Thoracic aorta (tissue), 2 donors: ENCODE measurements at regions not wholly inside any gene's neighbourhood (a gene's known extent, or its start where the extent isn't known, plus 50 kb on each side); places are given as distances from the start of the nearest gene placed in this dataset.

ENCODE experiments used
- ATAC-seq: fragments of 150-250 bp; one replicate; pipeline ENCODE4 v1.8.0; 2017; ENCODE audit warnings: low read depth; ENCODE audit not compliant: insufficient number of reproducible peaks, low FRiP score
- DNase-seq: peaks from one replicate; pipeline ENCODE4 v3.0.0-alpha.2; 2020; ENCODE audit warnings: low spot score
- H3K27ac ChIP-seq, 2 donors: fragments of 200-600 bp; sonication (generic); 1 replicate in 1 of 2; 2 replicates in 1 of 2; pipeline ENCODE4 v1.5.1; 2016; ENCODE audit warnings: mild to moderate bottlenecking in 2 of 2, moderate library complexity in 2 of 2
- H3K27me3 ChIP-seq: fragments of 200-600 bp; sonication (generic); replicated peaks from 2 replicates; pipeline ENCODE4 v1.6.0; 2016; ENCODE audit warnings: mild to moderate bottlenecking; ENCODE audit not compliant: insufficient read depth
- H3K36me3 ChIP-seq: fragments of 200-600 bp; sonication (generic); one replicate; pipeline ENCODE4 v1.5.1; 2016
- H3K4me1 ChIP-seq, 2 donors: fragments of 200-600 bp; sonication (generic); 1 replicate in 1 of 2; 2 replicates in 1 of 2; pipeline versions ENCODE4 v1.5.1 to v1.6.0; 2016; ENCODE audit warnings: low read depth in 2 of 2, mild to moderate bottlenecking in 1 of 2; ENCODE audit not compliant: control insufficient read depth in 1 of 2
- H3K4me3 ChIP-seq: fragments of 200-600 bp; sonication (generic); 2 replicates; pipeline ENCODE4 v1.5.1; 2016; ENCODE audit warnings: mild to moderate bottlenecking
- H3K9me3 ChIP-seq: fragments of 200-600 bp; sonication (generic); 2 replicates; pipeline ENCODE4 v1.5.1; 2016
- TF ChIP-seq, protein P1 (sequence below): fragments of 200-600 bp; sonication (generic); IDR thresholded peaks from one replicate; pipeline ENCODE4 v1.5.1; 2019; ENCODE audit warnings: antibody characterized with exemption

DNA sequence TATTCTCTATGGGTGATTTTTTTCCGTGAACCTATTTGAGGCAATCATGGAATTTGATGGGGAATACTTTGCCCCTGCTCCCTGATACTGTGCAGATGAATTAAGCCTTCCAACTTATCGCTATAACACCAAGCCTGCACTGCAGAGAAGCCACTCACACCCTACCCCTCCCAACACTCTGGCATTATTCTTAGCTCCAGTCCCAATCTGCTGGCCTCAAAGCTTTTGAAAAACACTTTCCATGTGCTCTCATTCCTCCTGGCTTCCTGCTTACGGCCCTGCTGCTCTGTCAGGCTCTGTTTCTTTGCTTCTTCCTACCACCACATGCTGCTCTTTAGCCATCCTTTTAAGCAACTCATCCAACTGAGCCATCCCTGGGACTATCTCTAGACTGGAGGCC lies 327.8 kb upstream of the SLCO3A1 start:
- Histone ChIP-seq H3K4me1 (no peaks in the 10 kb centered on the region), H3K36me3 (no peaks in the 10 kb centered on the region), H3K27me3 (no peaks in the 10 kb centered on the region), H3K9me3 (no peaks in the 10 kb centered on the region), H3K4me3 (no peak overlapping the region), H3K27ac (no peak overlapping the region)
- TF ChIP-seq, protein P1, sequence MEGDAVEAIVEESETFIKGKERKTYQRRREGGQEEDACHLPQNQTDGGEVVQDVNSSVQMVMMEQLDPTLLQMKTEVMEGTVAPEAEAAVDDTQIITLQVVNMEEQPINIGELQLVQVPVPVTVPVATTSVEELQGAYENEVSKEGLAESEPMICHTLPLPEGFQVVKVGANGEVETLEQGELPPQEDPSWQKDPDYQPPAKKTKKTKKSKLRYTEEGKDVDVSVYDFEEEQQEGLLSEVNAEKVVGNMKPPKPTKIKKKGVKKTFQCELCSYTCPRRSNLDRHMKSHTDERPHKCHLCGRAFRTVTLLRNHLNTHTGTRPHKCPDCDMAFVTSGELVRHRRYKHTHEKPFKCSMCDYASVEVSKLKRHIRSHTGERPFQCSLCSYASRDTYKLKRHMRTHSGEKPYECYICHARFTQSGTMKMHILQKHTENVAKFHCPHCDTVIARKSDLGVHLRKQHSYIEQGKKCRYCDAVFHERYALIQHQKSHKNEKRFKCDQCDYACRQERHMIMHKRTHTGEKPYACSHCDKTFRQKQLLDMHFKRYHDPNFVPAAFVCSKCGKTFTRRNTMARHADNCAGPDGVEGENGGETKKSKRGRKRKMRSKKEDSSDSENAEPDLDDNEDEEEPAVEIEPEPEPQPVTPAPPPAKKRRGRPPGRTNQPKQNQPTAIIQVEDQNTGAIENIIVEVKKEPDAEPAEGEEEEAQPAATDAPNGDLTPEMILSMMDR = no peak
- ATAC-seq (no peak), DNase-seq (no peak)

- ATAC-seq (no peak), DNase-seq (no peak)
- Histone ChIP-seq H3K4me3 (no peak overlapping the region), H3K9me3 (no peaks in the 10 kb centered on the region), H3K27me3 (no peaks in the 10 kb centered on the region), H3K4me1 (no peaks in the 10 kb centered on the region), H3K36me3 (no peaks in the 10 kb centered on the region), H3K27ac (no peak overlapping the region)
- TF ChIP-seq, protein P1 = no peak
Observed at GRCh38 chr15:91526424-91526823, 327.1 kb upstream of the SLCO3A1 start.

DNA sequence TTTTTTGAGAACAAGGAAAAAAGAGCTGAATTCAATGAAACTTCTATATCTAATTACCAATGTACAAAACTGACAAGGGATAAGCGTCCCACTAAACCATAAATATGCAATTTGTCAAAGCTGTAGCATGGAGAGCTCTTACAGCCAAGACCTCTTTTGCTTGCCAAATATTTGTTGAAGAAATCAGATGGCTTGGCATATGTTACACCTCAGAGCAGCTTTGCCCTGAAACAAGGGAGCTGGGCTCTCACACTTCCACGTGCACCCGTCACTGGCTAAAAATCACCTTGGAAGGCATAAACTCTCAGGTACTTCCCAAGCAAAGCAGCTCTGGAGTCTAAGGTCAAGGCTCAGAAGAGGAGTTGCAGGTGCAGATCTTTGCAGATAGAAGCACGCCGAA lies 324.7 kb upstream of the SLCO3A1 start:
- DNase-seq = no peak
- no peaks in the 10 kb centered on the region for H3K36me3 ChIP-seq

DNA sequence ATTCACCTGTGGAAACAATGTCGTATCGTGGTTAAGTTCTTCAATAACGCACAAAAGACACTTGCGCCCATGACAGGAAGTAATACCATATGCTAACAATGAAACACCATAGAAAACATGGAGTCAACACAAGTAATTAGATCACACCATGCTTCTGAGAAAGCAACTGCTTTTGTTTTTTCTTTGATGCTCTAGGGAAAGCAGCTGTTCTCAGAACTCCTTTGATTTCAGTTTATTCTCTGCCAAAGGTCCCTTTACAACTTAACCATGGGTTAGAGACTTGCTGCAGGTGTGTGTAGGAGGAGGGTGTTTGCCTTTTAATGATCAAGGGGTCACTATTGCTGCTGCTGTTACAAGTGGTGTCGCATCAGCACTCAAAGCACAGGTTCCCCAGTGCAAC lies 324.0 kb upstream of the SLCO3A1 start:
- Histone ChIP-seq H3K4me3 (no peak overlapping the region), H3K36me3 (no peaks in the 10 kb centered on the region), H3K27ac (no peak overlapping the region), H3K4me1 (no peaks in the 10 kb centered on the region), H3K27me3 (no peaks in the 10 kb centered on the region), H3K9me3 (no peaks in the 10 kb centered on the region)
- TF ChIP-seq, protein P1 = no peak
- DNase-seq = no peak
- no peak for ATAC-seq

More for the DNA sequence above, 324.7 kb upstream of the SLCO3A1 start:
- no peak for ATAC-seq
- no peaks in the 10 kb centered on the region for H3K9me3 ChIP-seq
- H3K4me1 ChIP-seq = no peaks in the 10 kb centered on the region
- H3K27ac ChIP-seq = no peak overlapping the region
- no peak overlapping the region for H3K4me3 ChIP-seq
- no peaks in the 10 kb centered on the region for H3K27me3 ChIP-seq
- TF ChIP-seq, protein P1 = no peak

DNA sequence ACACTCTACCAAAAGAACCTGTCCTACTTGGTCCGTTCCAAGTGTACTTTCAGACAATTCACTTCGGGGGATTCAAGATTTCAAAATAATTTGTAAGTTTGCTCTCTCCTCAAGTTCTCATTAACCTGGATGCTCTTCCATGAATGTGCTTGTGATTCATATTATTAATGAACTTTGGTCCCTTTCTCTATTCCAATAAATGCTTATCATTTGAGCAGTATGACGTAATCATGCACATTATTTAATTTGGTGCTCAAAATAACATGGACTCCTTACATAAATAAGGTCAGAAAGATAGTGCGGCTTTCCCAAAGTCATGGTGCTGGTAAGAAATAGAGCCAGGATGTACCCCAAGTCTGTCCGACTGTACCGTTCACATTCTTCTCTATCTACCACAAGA lies 323.2 kb upstream of the SLCO3A1 start:
- Histone ChIP-seq H3K27ac (no peak overlapping the region), H3K9me3 (no peaks in the 10 kb centered on the region), H3K27me3 (no peaks in the 10 kb centered on the region), H3K4me3 (no peak overlapping the region), H3K36me3 (no peaks in the 10 kb centered on the region), H3K4me1 (no peaks in the 10 kb centered on the region)
- no peak for DNase-seq
- TF ChIP-seq, protein P1 = no peak
- ATAC-seq = no peak
